HepG2 (cell line): ENCODE measurements at regions not wholly inside any gene's neighbourhood (a gene's known extent, or its start where the extent isn't known, plus 50 kb on each side); places are given as distances from the start of the nearest gene placed in this dataset.

Experiments used
- ATAC-seq: fragments of 200-7000 bp; cut with Tn5 transposase; 3 replicates; pipeline ENCODE4 v1.9.1; 2020; ENCODE audit warnings: mild to moderate bottlenecking, moderate library complexity
- BruUV-seq: library from RNA; stranded (reverse); fragments of 400-500 nt; replicated peaks from 2 replicates; lab custom pipeline; 2021; lab: Mats Ljungman, UMichigan
- CTCF ChIA-PET: fragments of 300-600 bp; formaldehyde crosslinking; extraction: SDS; loops from one replicate; lab custom pipeline; 2021; ENCODE audit warnings: low total read pairs, inconsistent platforms, low intra/inter-chr PET ratio; lab: Yijun Ruan, JAX
- POLR2A ChIA-PET: fragments of 350-600 bp; sonication (Branson Sonifier 250); formaldehyde crosslinking; loops from one replicate; lab custom pipeline; 2020; ENCODE audit warnings: antibody characterized with exemption, inconsistent platforms; lab: Yijun Ruan, JAX
- DNase-seq: peaks from one replicate; pipeline ENCODE4 v3.0.0-alpha.2; 2015; ENCODE audit warnings: low spot score
- FAIRE-seq: peaks from 3 replicates; lab custom pipeline; 2011; peaks lifted over from hg19 to GRCh38; lab: Jason Lieb, UNC
- H2AFZ ChIP-seq: one replicate; pipeline ENCODE4 v1.6.1; 2011; ENCODE audit warnings: low read length, inconsistent platforms
- H3K27ac ChIP-seq: fragments of 300-600 bp; 3 replicates; pipeline ENCODE4 v1.8.0; 2011; ENCODE audit warnings: mixed run types, mild to moderate bottlenecking, mixed read lengths, low read length, inconsistent platforms; ENCODE audit not compliant: insufficient read depth; ENCODE audit errors: extremely low read length
- H3K27me3 ChIP-seq, 2 experiments: fragments of 200-600 bp in 1 of 2; 2 replicates in 1 of 2; 3 replicates in 1 of 2; pipeline versions ENCODE4 v1.6.0 to v1.8.0; 2011; ENCODE audit warnings: low read length in 2 of 2, mild to moderate bottlenecking in 2 of 2, moderate library complexity in 2 of 2, inconsistent platforms in 1 of 2; ENCODE audit not compliant: insufficient read depth in 2 of 2, control insufficient read depth in 1 of 2
- H3K36me3 ChIP-seq, 2 experiments: fragments of 200-600 bp in 1 of 2; replicated peaks in 1 of 2; 2 replicates in 1 of 2; 3 replicates in 1 of 2; pipeline versions ENCODE4 v1.5.1 to v1.8.0; 2011; ENCODE audit warnings: low read length in 2 of 2, inconsistent platforms in 1 of 2; ENCODE audit not compliant: insufficient read depth in 2 of 2, control insufficient read depth in 1 of 2
- H3K4me1 ChIP-seq: 2 replicates; pipeline ENCODE4 v1.5.1; 2012; ENCODE audit warnings: low read length, inconsistent platforms; ENCODE audit not compliant: insufficient read depth
- H3K4me2 ChIP-seq: 2 replicates; pipeline ENCODE4 v1.6.0; 2011; ENCODE audit warnings: low read depth, low read length, inconsistent platforms
- H3K4me3 ChIP-seq, 3 experiments: fragments of 200-600 bp in 1 of 3; sonication (generic), shearing (Covaris generic) in 1 of 3; replicated peaks in 1 of 3; 2 replicates each; pipeline ENCODE4 v1.5.1; 2011 to 2016; ENCODE audit warnings: low read length in 3 of 3, inconsistent platforms in 2 of 3, low read depth in 2 of 3, mild to moderate bottlenecking in 2 of 3, control low read depth in 1 of 3, mixed read lengths in 1 of 3; ENCODE audit not compliant: insufficient read depth in 1 of 3
- H3K79me2 ChIP-seq: one replicate; pipeline ENCODE4 v1.6.1; 2011; ENCODE audit warnings: low read length, inconsistent platforms; ENCODE audit not compliant: insufficient read depth
- H3K9ac ChIP-seq: 2 replicates; pipeline ENCODE4 v1.6.0; 2011; ENCODE audit warnings: mild to moderate bottlenecking, low read depth, low read length, inconsistent platforms; ENCODE audit not compliant: insufficient read depth
- H3K9me3 ChIP-seq: 2 replicates; pipeline ENCODE4 v1.5.1; 2012; ENCODE audit warnings: mild to moderate bottlenecking, low read length
- H4K20me1 ChIP-seq: 2 replicates; pipeline ENCODE4 v1.6.0; 2011; ENCODE audit warnings: inconsistent platforms, mild to moderate bottlenecking, low read length, moderate library complexity; ENCODE audit not compliant: insufficient read depth
- ARHGAP35 ChIP-seq: sonication (generic); formaldehyde crosslinking; IDR thresholded peaks from 2 replicates; pipeline ENCODE4 v1.9.0; 2022; ENCODE audit warnings: mild to moderate bottlenecking, inconsistent platforms, moderate library complexity, missing genetic modification reagents, borderline replicate concordance
- BCL6 ChIP-seq: IDR thresholded peaks from 2 replicates; pipeline ENCODE4 v1.6.1; 2016; ENCODE audit warnings: missing genetic modification reagents, missing compliant biosample characterization
- BHLHE40 ChIP-seq: IDR thresholded peaks from 2 replicates; pipeline ENCODE4 v1.6.1; 2011; ENCODE audit warnings: low read length, improper control_type of control experiment
- CBX2 ChIP-seq, 2 experiments: fragments of 200-600 bp in 1 of 2; sonication (generic); formaldehyde crosslinking in 1 of 2; IDR thresholded peaks; 2 replicates each; pipeline versions ENCODE4 v1.7.0 to v1.8.1; 2018 to 2022; ENCODE audit warnings: low read depth in 2 of 2, low read length in 1 of 2, mild to moderate bottlenecking in 1 of 2, missing genetic modification reagents in 1 of 2
- GABPB1 ChIP-seq: IDR thresholded peaks from 2 replicates; pipeline ENCODE4 v1.6.1; 2016; ENCODE audit warnings: mild to moderate bottlenecking, missing genetic modification reagents, moderate library complexity, missing compliant biosample characterization
- GZF1 ChIP-seq: sonication (generic); formaldehyde crosslinking; IDR thresholded peaks from 2 replicates; pipeline ENCODE4 v1.5.1; 2020; ENCODE audit warnings: mild to moderate bottlenecking, missing genetic modification reagents
- KDM5B ChIP-seq: sonication (generic); formaldehyde crosslinking; IDR thresholded peaks from 2 replicates; pipeline ENCODE4 v1.4.0; 2020; ENCODE audit warnings: missing genetic modification reagents, mild to moderate bottlenecking, borderline replicate concordance
- MLX ChIP-seq: IDR thresholded peaks from 2 replicates; pipeline ENCODE4 v1.6.1; 2016
- MXD3 ChIP-seq: IDR thresholded peaks from 2 replicates; pipeline ENCODE4 v1.6.1; 2016; ENCODE audit warnings: mild to moderate bottlenecking, missing biosample characterization, missing genetic modification reagents
- PHF8 ChIP-seq: sonication (generic); formaldehyde crosslinking; IDR thresholded peaks from 2 replicates; pipeline ENCODE4 v1.5.0; 2020; ENCODE audit warnings: missing genetic modification reagents
- RBFOX2 ChIP-seq: fragments of 200-400 bp; formaldehyde crosslinking; IDR thresholded peaks from 2 replicates; pipeline ENCODE4 v1.6.1; 2017; ENCODE audit warnings: low read depth, mild to moderate bottlenecking, low read length
- SRY ChIP-seq: sonication (generic); formaldehyde crosslinking; IDR thresholded peaks from 2 replicates; pipeline ENCODE4 v1.8.0; 2022; ENCODE audit warnings: mild to moderate bottlenecking, missing genetic modification reagents
- STAG1 ChIP-seq: sonication (generic); formaldehyde crosslinking; IDR thresholded peaks from 2 replicates; pipeline ENCODE4 v1.4.0; 2020; ENCODE audit warnings: missing genetic modification reagents
- SUZ12 ChIP-seq: fragments of 150-350 bp; IDR thresholded peaks from 2 replicates; pipeline ENCODE4 v1.6.1; 2014; ENCODE audit warnings: low read depth, low read length
- ZBTB14 ChIP-seq: sonication (generic); formaldehyde crosslinking; IDR thresholded peaks from 2 replicates; pipeline ENCODE4 v1.4.0; 2020; ENCODE audit warnings: missing genetic modification reagents
- ZBTB7A ChIP-seq: sonication (generic); formaldehyde crosslinking; IDR thresholded peaks from 2 replicates; pipeline ENCODE4 v1.8.0; 2022; ENCODE audit warnings: mild to moderate bottlenecking, missing genetic modification reagents
- ZNF205 ChIP-seq: IDR thresholded peaks from 2 replicates; pipeline ENCODE4 v1.6.1; 2018; ENCODE audit warnings: missing biosample characterization, missing genetic modification reagents
- ZNF280B ChIP-seq: sonication (generic); formaldehyde crosslinking; IDR thresholded peaks from 2 replicates; pipeline ENCODE4 v1.5.0; 2020; ENCODE audit warnings: missing genetic modification reagents, mild to moderate bottlenecking, borderline replicate concordance
- ZNF768 ChIP-seq: sonication (generic); formaldehyde crosslinking; IDR thresholded peaks from 2 replicates; pipeline ENCODE4 v1.4.0; 2020; ENCODE audit warnings: missing genetic modification reagents
- ZNF879 ChIP-seq: sonication (generic); formaldehyde crosslinking; IDR thresholded peaks from 2 replicates; pipeline ENCODE4 v1.8.1; 2023; ENCODE audit warnings: missing genetic modification reagents
- WGBS: methylation state at CpG from one replicate; pipeline ENCODE4 v1.1.6; 2017; ENCODE audit warnings: low lambda C conversion rate; 5-methylcytosine and 5-hydroxymethylcytosine counted together
- in situ Hi-C: cut with HindIII; loops from 2 replicates; pipeline ENCODE4 v1.10.0; 2017; ENCODE audit warnings: low pct_unique_long_range_greater_than_20kb; ENCODE audit not compliant: extremely low pct_ligation_motif_present
- intact Hi-C: fragments of 100-400 bp; cut with micrococcal nuclease; formaldehyde crosslinking; loops from one replicate; pipeline ENCODE4 v1.10.0; 2022; ENCODE audit not compliant: unreplicated experiment

- Histone ChIP-seq H4K20me1 (peaks cover 5% of the 10 kb centered on the region), H3K79me2 (peaks cover 47% of the 10 kb centered on the region), H2AFZ (no peak overlapping the region), H3K27ac (peak overlapping the region; percentile 64), H3K36me3 (no peaks in the 10 kb centered on the region), H3K4me3 (peak overlapping the region; percentile 66 to 90 (median 85)), H3K9me3 (no peaks in the 10 kb centered on the region), H3K27me3 (no peaks in the 10 kb centered on the region), H3K4me1 (peaks cover 50% of the 10 kb centered on the region), H3K4me2 (peak overlapping the region; percentile 90), H3K9ac (peak overlapping the region; percentile 85)
- ATAC-seq, result peak; percentile 15
- ChIA-PET CTCF (interaction anchor here (1.2 kb wide), 1 partner anchor 86 kb away, joined by 3 read pairs; no protein-coding TSS in a partner anchor), POLR2A (interaction anchor here (1.0 to 1.5 kb wide), 5 partner anchors 8 to 87 kb away, joined by 3 to 4 read pairs (median 3); no protein-coding TSS in a partner anchor)
- intact Hi-C loops (loop anchor here (2.0 kb wide), 1 partner anchor 19 kb away; no protein-coding TSS in a partner anchor), in situ Hi-C loops (loop anchor here (25.0 kb wide), 1 partner anchor 173 kb away; no protein-coding TSS in a partner anchor)
- WGBS, result 0% methylated on average over 1 of the region's 103 CpGs
- BruUV-seq, result no TSS peak
- DNase-seq, result no peak
- no peak for FAIRE-seq
- TF ChIP-seq BCL6 (CRISPR knock-in tag) (0 out of 2 replicates have a peak, but pooled peaks have one; percentile 19), RBFOX2 (peak; percentile 71), ZNF768 (CRISPR knock-in tag) (peak; percentile 53; the same call in 1 of the 2 replicates), SUZ12 (no peak), ZBTB14 (CRISPR knock-in tag) (0 out of 2 replicates have a peak, but pooled peaks have one; percentile 29), PHF8 (peak; percentile 48; the same call in 1 of the 2 replicates), KDM5B (peak; percentile 78; the same call in 1 of the 2 replicates), GZF1 (CRISPR knock-in tag) (peak; percentile 15; the same call in 1 of the 2 replicates), CBX2 (IDR thresholded peaks at IDR 0.05; ENCODE audit: low read depth, low read length) (no peak), CBX2 (CRISPR knock-in tag; IDR thresholded peaks at IDR 0.05; ENCODE audit: low read depth) (no peak), ZNF205 (CRISPR knock-in tag) (no peak), BHLHE40 (no peak), ZNF280B (CRISPR knock-in tag) (no peak), MLX (CRISPR knock-in tag) (no peak), ZNF879 (CRISPR knock-in tag) (0 out of 2 replicates have a peak, but pooled peaks have one; percentile 28), MXD3 (CRISPR knock-in tag) (peak; percentile 56; the same call in 1 of the 2 replicates), ZBTB7A (0 out of 2 replicates have a peak, but pooled peaks have one; percentile 25), GABPB1 (CRISPR knock-in tag) (peak; percentile 61), SRY (CRISPR knock-in tag) (peak; percentile 51; the same call in 1 of the 2 replicates), STAG1 (CRISPR knock-in tag) (peak; percentile 31; the same call in 1 of the 2 replicates), ARHGAP35 (CRISPR knock-in tag) (peak; percentile 21; the same call in 1 of the 2 replicates)
These were observed 52.0 kb upstream of the ULK4 start for GRCh38 chr3:42013691-42014457.
